ENCODE measurements at regions not wholly inside any gene's neighbourhood (a gene's known extent, or its start where the extent isn't known, plus 50 kb on each side); places are given as distances from the start of the nearest gene placed in this dataset.

- Histone ChIP-seq H3K36me3 (replicated peaks in 1 of 2) (no peaks in the 10 kb centered on the region), H3K27ac (no peak overlapping the region), H3K4me3 (no peak overlapping the region), H3K4me1 (replicated peaks in 1 of 2) (no peaks in the 10 kb centered on the region), H3K9me3 (replicated peaks in 1 of 3) (no peaks in the 10 kb centered on the region), H3K27me3 (no peaks in the 10 kb centered on the region)
- intact Hi-C loops (cut with DNase I), result no loop called here
- 73 to 79% (median 76%) methylated on average over 3 of the region's 3 CpGs for WGBS, 4 donors
- no peak for TF ChIP-seq CTCF (IDR thresholded peaks at IDR 0.05)
- no peak for TF ChIP-seq POLR2A (IDR thresholded peaks at IDR 0.05)
- DNase-seq, result no peak
These were observed 400.9 kb upstream of the CYLC2 start for GRCh38 chr9:102594241-102594640.

GRCh38 chr9:102587281-102587680 lies 407.9 kb upstream of the CYLC2 start:
- no peaks in the 10 kb centered on the region for H3K36me3 ChIP-seq (replicated peaks in 1 of 2)
- TF ChIP-seq POLR2A (IDR thresholded peaks at IDR 0.05), result no peak
- H3K9me3 ChIP-seq (replicated peaks in 1 of 3), result no peaks in the 10 kb centered on the region
- H3K27me3 ChIP-seq, result no peaks in the 10 kb centered on the region
- no peaks in the 10 kb centered on the region for H3K4me1 ChIP-seq (replicated peaks in 1 of 2)
- H3K27ac ChIP-seq, result no peak overlapping the region
- intact Hi-C loops (cut with DNase I), result no loop called here
- no peak for DNase-seq
- WGBS, 4 donors, result 22 to 41% (median 34%) methylated on average over 2 of the region's 2 CpGs
- no peak overlapping the region for H3K4me3 ChIP-seq

- Histone ChIP-seq H3K27me3 (no peaks in the 10 kb centered on the region), H3K36me3 (replicated peaks in 1 of 2) (no peaks in the 10 kb centered on the region), H3K4me1 (replicated peaks in 1 of 2) (no peaks in the 10 kb centered on the region), H3K27ac (no peak overlapping the region), H3K4me3 (no peak overlapping the region), H3K9me3 (replicated peaks in 1 of 3) (no peaks in the 10 kb centered on the region)
- TF ChIP-seq CTCF (IDR thresholded peaks at IDR 0.05) (no peak), POLR2A (IDR thresholded peaks at IDR 0.05) (no peak)
- DNase-seq, result no peak
- intact Hi-C loops (cut with DNase I), result no loop called here
- 75 to 86% (median 83%) methylated on average over 3 of the region's 3 CpGs for whole genome bisulfite sequencing, 4 donors
These were observed 425.7 kb upstream of the CYLC2 start for GRCh38 chr9:102569436-102569835.

- DNase-seq, result no peak
- no peaks in the 10 kb centered on the region for H3K27me3 ChIP-seq
- intact Hi-C loops (cut with DNase I), result no loop called here
- no peaks in the 10 kb centered on the region for H3K9me3 ChIP-seq (replicated peaks in 1 of 3)
- TF ChIP-seq CTCF (IDR thresholded peaks at IDR 0.05) (no peak), POLR2A (IDR thresholded peaks at IDR 0.05) (no peak)
- no peak overlapping the region for H3K27ac ChIP-seq
- WGBS, 4 donors, result 75 to 92% (median 82%) methylated on average over 1 of the region's 1 CpG
- no peaks in the 10 kb centered on the region for H3K36me3 ChIP-seq (replicated peaks in 1 of 2)
- H3K4me1 ChIP-seq (replicated peaks in 1 of 2), result no peaks in the 10 kb centered on the region
- H3K4me3 ChIP-seq, result no peak overlapping the region
These were observed 443.8 kb upstream of the CYLC2 start for GRCh38 chr9:102551346-102551745.

GRCh38 chr9:102550886-102551285 lies 444.2 kb upstream of the CYLC2 start:
- 70 to 88% (median 79%) methylated on average over 3 of the region's 3 CpGs for WGBS, 4 donors
- H3K27ac ChIP-seq, result no peak overlapping the region
- H3K36me3 ChIP-seq (replicated peaks in 1 of 2), result no peaks in the 10 kb centered on the region
- H3K4me3 ChIP-seq, result no peak overlapping the region
- DNase-seq, result no peak
- no peaks in the 10 kb centered on the region for H3K4me1 ChIP-seq (replicated peaks in 1 of 2)
- H3K27me3 ChIP-seq, result no peaks in the 10 kb centered on the region
- intact Hi-C loops (cut with DNase I), result no loop called here
- TF ChIP-seq POLR2A (IDR thresholded peaks at IDR 0.05) (no peak), CTCF (IDR thresholded peaks at IDR 0.05) (no peak)
- no peaks in the 10 kb centered on the region for H3K9me3 ChIP-seq (replicated peaks in 1 of 3)
